HFF-Myc (cell line): ENCODE measurements at regions not wholly inside any gene's neighbourhood (a gene's known extent, or its start where the extent isn't known, plus 50 kb on each side); places are given as distances from the start of the nearest gene placed in this dataset.

Experiments
- DNase-seq: peaks from one replicate; pipeline ENCODE4 v3.0.0-alpha.2; 2011; ENCODE audit warnings: low read depth; ENCODE audit errors: extremely low read depth
- H3K4me3 ChIP-seq: replicated peaks from 2 replicates; pipeline ENCODE4 v1.5.1; 2011; ENCODE audit warnings: low read depth, mild to moderate bottlenecking, control low read depth, low read length
- CTCF ChIP-seq: IDR thresholded peaks from 2 replicates; pipeline ENCODE4 v1.5.1; 2012; ENCODE audit warnings: mild to moderate bottlenecking, low read depth, low read length, control low read depth; ENCODE audit errors: missing control alignments

GRCh38 chr12:85632390-85632789 lies 203.8 kb downstream of the RASSF9 start:
- DNase-seq: no peak
- no peak for TF ChIP-seq CTCF
- no peak overlapping the region for H3K4me3 ChIP-seq

GRCh38 chr12:85633491-85633890 lies 202.7 kb downstream of the RASSF9 start:
- no peak for DNase-seq
- no peak for TF ChIP-seq CTCF

GRCh38 chr12:85639834-85640233 lies 196.4 kb downstream of the RASSF9 start:
- TF ChIP-seq CTCF: no peak
- DNase-seq: no peak
- H3K4me3 ChIP-seq: no peak overlapping the region

More at GRCh38 chr12:85633491-85633890, 202.7 kb downstream of the RASSF9 start:
- no peak overlapping the region for H3K4me3 ChIP-seq

- H3K4me3 ChIP-seq: no peak overlapping the region
- no peak for TF ChIP-seq CTCF
- DNase-seq: no peak
Observed at GRCh38 chr12:85641796-85642195, 194.4 kb downstream of the RASSF9 start.

- H3K4me3 ChIP-seq: no peak overlapping the region
- DNase-seq: no peak
- TF ChIP-seq CTCF: no peak
Observed at GRCh38 chr12:85642288-85642687, 193.9 kb downstream of the RASSF9 start.

- no peak for DNase-seq
- no peak overlapping the region for H3K4me3 ChIP-seq
- TF ChIP-seq CTCF: peak; percentile 40
Observed at GRCh38 chr12:85642808-85643207, 193.4 kb downstream of the RASSF9 start.

- no peak for TF ChIP-seq CTCF
Observed at GRCh38 chr12:85644508-85644907, 191.7 kb downstream of the RASSF9 start.

More at GRCh38 chr12:85644508-85644907, 191.7 kb downstream of the RASSF9 start:
- no peak overlapping the region for H3K4me3 ChIP-seq
- DNase-seq: no peak
